K562 (cell line): ENCODE measurements at regions not wholly inside any gene's neighbourhood (a gene's known extent, or its start where the extent isn't known, plus 50 kb on each side); places are given as distances from the start of the nearest gene placed in this dataset.
A peak's percentile ranks its signal among the peaks of the same experiment; 100 is the strongest.

Experiments
- ATAC-seq: fragments of 200-7000 bp; cut with Tn5 transposase; 3 replicates; pipeline ENCODE4 v1.9.1; 2020; ENCODE audit warnings: moderate library complexity
- BruUV-seq: library from RNA; stranded (reverse); fragments of 400-500 nt; replicated peaks from 2 replicates; lab custom pipeline; 2021; lab: Mats Ljungman, UMichigan
- CTCF ChIA-PET: fragments of 300-600 bp; formaldehyde crosslinking; extraction: SDS; loops from one replicate; lab custom pipeline; 2021; ENCODE audit warnings: low intra/inter-chr PET ratio; lab: Yijun Ruan, JAX
- POLR2A ChIA-PET: fragments of 300-600, 350-650 bp; sonication (Branson Sonifier 250); formaldehyde crosslinking; extraction: SDS; loops from one replicate; lab custom pipeline; 2021; ENCODE audit warnings: antibody characterized with exemption, inconsistent platforms; lab: Yijun Ruan, JAX
- DNase-seq, 4 experiments: peaks; one replicate each; pipeline versions ENCODE4 v3.0.0 to v3.0.0-alpha.2; 2011 to 2018; ENCODE audit warnings: low spot score in 3 of 4, mixed read lengths in 3 of 4; ENCODE audit errors: extremely low read depth in 1 of 4
- FAIRE-seq: peaks from 2 replicates; lab custom pipeline; 2011; peaks lifted over from hg19 to GRCh38; lab: Jason Lieb, UNC
- H2AFZ ChIP-seq: 2 replicates; pipeline ENCODE4 v1.6.0; 2011; ENCODE audit warnings: low read depth, low read length, control low read depth, inconsistent platforms
- H3K27ac ChIP-seq: fragments of 200-600 bp; 3 replicates; pipeline ENCODE4 v1.8.0; 2011; ENCODE audit warnings: low read depth, mild to moderate bottlenecking, control low read depth, inconsistent platforms, low read length, moderate library complexity, mixed read lengths; ENCODE audit errors: extremely low read depth
- H3K27me3 ChIP-seq, 2 experiments: fragments of 300-600 bp in 1 of 2; 2 replicates in 1 of 2; 3 replicates in 1 of 2; pipeline versions ENCODE4 v1.6.0 to v1.8.0; 2011; ENCODE audit warnings: inconsistent platforms in 2 of 2, low read length in 2 of 2, mild to moderate bottlenecking in 1 of 2, mixed read lengths in 1 of 2, moderate library complexity in 1 of 2; ENCODE audit not compliant: control insufficient read depth in 2 of 2, insufficient read depth in 2 of 2
- H3K36me3 ChIP-seq: fragments of 300-600 bp; 3 replicates; pipeline ENCODE4 v1.8.0; 2011; ENCODE audit warnings: mild to moderate bottlenecking, low read length, inconsistent platforms; ENCODE audit not compliant: control insufficient read depth, insufficient read depth
- H3K4me1 ChIP-seq, 2 experiments: fragments of 200-600 bp in 1 of 2; replicated peaks in 1 of 2; 2 replicates in 1 of 2; 3 replicates in 1 of 2; pipeline versions ENCODE4 v1.5.1 to v1.8.0; 2011; ENCODE audit warnings: inconsistent platforms in 2 of 2, low read length in 2 of 2, mild to moderate bottlenecking in 1 of 2, mixed read lengths in 1 of 2, moderate library complexity in 1 of 2; ENCODE audit not compliant: control insufficient read depth in 2 of 2, insufficient read depth in 2 of 2
- H3K4me2 ChIP-seq: 2 replicates; pipeline ENCODE4 v1.6.1; 2011; ENCODE audit warnings: low read length, control low read depth, inconsistent platforms, mixed read lengths; ENCODE audit not compliant: insufficient read depth
- H3K4me3 ChIP-seq: fragments of 200-600 bp; sonication (generic), shearing (Covaris generic); 2 replicates; pipeline ENCODE4 v1.5.1; 2016; ENCODE audit warnings: control low read depth, inconsistent platforms
- H3K79me2 ChIP-seq: fragments of 200-600 bp; 3 replicates; pipeline ENCODE4 v1.8.0; 2011; ENCODE audit warnings: low read length, inconsistent platforms; ENCODE audit not compliant: control insufficient read depth, insufficient read depth
- H3K9ac ChIP-seq, 2 experiments: 2 replicates each; pipeline versions ENCODE4 v1.6.0 to v1.6.1; 2011; ENCODE audit warnings: low read depth in 2 of 2, low read length in 2 of 2, control low read depth in 1 of 2, inconsistent platforms in 1 of 2, mild to moderate bottlenecking in 1 of 2, mixed read lengths in 1 of 2; ENCODE audit not compliant: insufficient read depth in 1 of 2
- H3K9me1 ChIP-seq: one replicate; pipeline ENCODE4 v1.6.0; 2011; ENCODE audit warnings: inconsistent platforms, mild to moderate bottlenecking, low read length, moderate library complexity; ENCODE audit not compliant: control insufficient read depth, insufficient read depth
- H3K9me3 ChIP-seq: replicated peaks from 2 replicates; pipeline ENCODE4 v1.5.1; 2011; ENCODE audit warnings: low read depth, low read length, inconsistent platforms; ENCODE audit not compliant: control insufficient read depth, insufficient read depth
- H4K20me1 ChIP-seq: replicated peaks from 2 replicates; pipeline ENCODE4 v1.6.1; 2011; ENCODE audit warnings: low read length, inconsistent platforms, mixed read lengths; ENCODE audit not compliant: control insufficient read depth, insufficient read depth
- C11orf30 ChIP-seq: fragments of 450-650 bp; IDR thresholded peaks from 2 replicates; pipeline ENCODE4 v1.6.1; 2016; ENCODE audit warnings: low read depth, mild to moderate bottlenecking
- DPF2 ChIP-seq: fragments of 450-650 bp; IDR thresholded peaks from 2 replicates; pipeline ENCODE4 v1.6.1; 2016
- FOSL1 ChIP-seq: fragments of 200-800 bp; sonication (Bioruptor generic); conservative IDR thresholded peaks from 2 replicates; pipeline ENCODE4 v1.6.1; 2016; ENCODE audit warnings: missing genetic modification characterization, missing compliant biosample characterization
- HDAC1 ChIP-seq, 2 experiments: fragments of 450-650 bp; IDR thresholded peaks; 2 replicates each; pipeline ENCODE4 v1.6.1; 2016 to 2017; ENCODE audit warnings: inconsistent platforms in 1 of 2, mild to moderate bottlenecking in 1 of 2, moderate library complexity in 1 of 2
- HLTF ChIP-seq: fragments of 450-650 bp; IDR thresholded peaks from 2 replicates; pipeline ENCODE4 v1.6.1; 2016
- JUND ChIP-seq, 2 experiments: IDR thresholded peaks; 2 replicates in 1 of 2; 3 replicates in 1 of 2; pipeline ENCODE4 v1.6.1; 2011; ENCODE audit warnings: borderline replicate concordance in 2 of 2, low read depth in 2 of 2, low read length in 2 of 2, improper control_type of control experiment in 1 of 2, missing biosample characterization in 1 of 2, missing genetic modification characterization in 1 of 2, missing genetic modification reagents in 1 of 2
- L3MBTL2 ChIP-seq: fragments of 450-650 bp; IDR thresholded peaks from 2 replicates; pipeline ENCODE4 v1.6.1; 2016; ENCODE audit warnings: mild to moderate bottlenecking, moderate library complexity
- MAFG ChIP-seq: fragments of 450-650 bp; conservative IDR thresholded peaks from 2 replicates; pipeline ENCODE4 v1.6.1; 2016; ENCODE audit warnings: missing genetic modification characterization, missing compliant biosample characterization
- MYBL2 ChIP-seq, 2 experiments: fragments of 450-650 bp in 1 of 2; sonication (generic) in 1 of 2; formaldehyde crosslinking in 1 of 2; IDR thresholded peaks; 2 replicates each; pipeline versions ENCODE4 v1.6.1 to v1.8.1; 2017 to 2022; ENCODE audit warnings: borderline replicate concordance in 1 of 2, inconsistent platforms in 1 of 2, low read depth in 1 of 2, mild to moderate bottlenecking in 1 of 2, missing genetic modification reagents in 1 of 2, moderate library complexity in 1 of 2
- RAD21 ChIP-seq, 2 experiments: fragments of 250-450 bp in 1 of 2; fragments of 450-650 bp in 1 of 2; sonication (Bioruptor Pico) in 1 of 2; formaldehyde crosslinking in 1 of 2; IDR thresholded peaks in 1 of 2; conservative IDR thresholded peaks in 1 of 2; 2 replicates each; pipeline versions ENCODE4 v1.4.0 to v1.8.0; 2020 to 2022; ENCODE audit warnings: mild to moderate bottlenecking in 2 of 2, moderate library complexity in 1 of 2
- SIX5 ChIP-seq, 2 experiments: IDR thresholded peaks; 2 replicates each; pipeline ENCODE4 v1.6.1; 2011; ENCODE audit warnings: low read length in 2 of 2, borderline replicate concordance in 1 of 2, low read depth in 1 of 2, mild to moderate bottlenecking in 1 of 2, moderate library complexity in 1 of 2; ENCODE audit not compliant: insufficient read depth in 1 of 2
- SMAD2 ChIP-seq: fragments of 150-350 bp; IDR thresholded peaks from 2 replicates; pipeline ENCODE4 v1.6.1; 2014; ENCODE audit warnings: low read depth, mild to moderate bottlenecking, low read length
- SMARCA4 ChIP-seq: fragments of 450-650 bp; IDR thresholded peaks from 2 replicates; pipeline ENCODE4 v1.6.1; 2016
- SMARCE1 ChIP-seq: fragments of 450-650 bp; IDR thresholded peaks from 2 replicates; pipeline ENCODE4 v1.7.1; 2016; ENCODE audit warnings: mild to moderate bottlenecking
- SOX6 ChIP-seq: fragments of 450-650 bp; IDR thresholded peaks from 2 replicates; pipeline ENCODE4 v1.6.1; 2014; ENCODE audit warnings: mild to moderate bottlenecking
- SPI1 ChIP-seq: IDR thresholded peaks from 2 replicates; pipeline ENCODE4 v1.6.1; 2011; ENCODE audit warnings: low read depth, low read length, control low read depth, borderline replicate concordance
- SREBF1 ChIP-seq: fragments of 150-350 bp; IDR thresholded peaks from 2 replicates; pipeline ENCODE4 v1.6.1; 2014; ENCODE audit warnings: antibody characterized with exemption, low read depth, low read length, borderline replicate concordance
- ZEB2 ChIP-seq: fragments of 450-650 bp; IDR thresholded peaks from 2 replicates; pipeline ENCODE4 v1.6.1; 2016
- ZNF184 ChIP-seq: sonication (generic); formaldehyde crosslinking; IDR thresholded peaks from 2 replicates; pipeline ENCODE4 v1.5.0; 2020; ENCODE audit warnings: missing genetic modification reagents
- ZNF695 ChIP-seq: fragments of 450-650 bp; formaldehyde crosslinking; IDR thresholded peaks from 2 replicates; pipeline ENCODE4 v1.4.0; 2020; ENCODE audit warnings: mild to moderate bottlenecking, moderate library complexity
- WGBS: fragments of 100-300 bp; shearing (Covaris generic); methylation state at CpG from one replicate; pipeline ENCODE4 v1.1.6; 2016; ENCODE audit warnings: low coverage, mixed read lengths; ENCODE audit not compliant: insufficient coverage; ENCODE audit errors: missing lambda C conversion rate; 5-methylcytosine and 5-hydroxymethylcytosine counted together
- in situ Hi-C: fragments of 300-500 bp; cut with MboI; formaldehyde crosslinking; loops from 4 replicates; pipeline ENCODE4 v1.15.0; 2018; ENCODE audit warnings: inconsistent platforms, mixed read lengths
- intact Hi-C: fragments of 100-400 bp; cut with micrococcal nuclease; formaldehyde crosslinking; loops from 2 replicates; pipeline ENCODE4 v1.14.2; 2022
- TF ChIP-seq, protein P1 (sequence below): sonication (generic); IDR thresholded peaks from 2 replicates; pipeline ENCODE4 v1.6.1; 2016

DNA sequence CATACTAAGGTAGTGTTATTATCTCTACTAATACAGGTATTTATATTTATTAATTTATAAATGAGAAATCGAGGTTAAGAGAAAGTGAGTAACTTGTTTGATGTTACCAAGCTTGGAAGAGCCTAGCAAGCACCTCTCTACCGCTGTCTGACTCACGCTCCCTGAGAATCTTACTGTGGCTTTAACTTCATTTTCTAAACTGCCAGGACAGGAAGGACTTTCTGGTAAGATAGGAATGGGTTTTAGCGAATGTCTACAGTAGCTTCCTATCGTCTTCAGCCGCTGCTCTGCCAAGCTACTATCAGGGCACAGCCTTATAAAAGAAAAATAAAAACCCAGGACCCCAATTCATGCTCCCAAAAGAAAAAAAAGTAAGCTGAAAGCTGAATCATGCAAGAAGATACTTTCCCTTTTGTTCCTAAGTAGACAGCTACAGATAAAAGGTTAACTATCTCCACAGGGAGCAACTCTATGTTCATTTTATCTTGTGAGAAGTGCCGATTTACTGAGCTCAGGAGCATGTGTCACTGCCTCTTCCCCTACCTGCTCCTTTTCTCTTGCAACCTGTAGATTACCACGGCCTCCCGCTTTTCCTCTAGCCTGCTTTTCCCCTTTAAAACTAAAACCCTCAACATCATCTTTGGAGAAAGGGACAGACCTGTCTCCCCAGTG lies 60.2 kb downstream of the THNSL1 start:
- peak; percentile 31; the same call in 1 of the 3 replicates for ATAC-seq
- H3K4me1 ChIP-seq, result peaks cover 0 to 14% of the 10 kb centered on the region in 2 experiments; a peak in 2 of 5 replicates
- H3K79me2 ChIP-seq, result no peaks in the 10 kb centered on the region
- no peak overlapping the region for H3K4me3 ChIP-seq
- TF ChIP-seq SMAD2 (no peak), FOSL1 (tag) (peak; percentile 49), HDAC1 (IDR thresholded peaks at IDR 0.05) (peak in 1 of 2 experiments; percentile 60; a peak in 1 of 4 replicates), RAD21 (CRISPR knock-in tag; conservative IDR thresholded peaks at IDR 0.05 in 1 of 2, IDR thresholded peaks at IDR 0.05 in 1 of 2) (0 out of 4 replicates have a peak, but pooled peaks of 1 of the 2 experiments have one; percentile 11), SMARCE1 (0 out of 2 replicates have a peak, but pooled peaks have one; percentile 34), JUND (IDR thresholded peaks at IDR 0.05; ENCODE audit: borderline replicate concordance, low read depth, low read length) (0 out of 2 replicates have a peak, but pooled peaks have one; percentile 4), JUND (tag; IDR thresholded peaks at IDR 0.05; ENCODE audit: borderline replicate concordance, low read depth, low read length) (no peak), SOX6 (peak; percentile 30; the same call in 1 of the 2 replicates), SIX5 (IDR thresholded peaks at IDR 0.05; ENCODE audit: borderline replicate concordance in 1 of 2, insufficient read depth in 1 of 2, low read depth in 1 of 2, low read length in 2 of 2) (no peak), HLTF (no peak), C11orf30 (no peak), SMARCA4 (peak; percentile 27; the same call in 1 of the 2 replicates), MAFG (tag) (peak; percentile 26; the same call in 1 of the 2 replicates), L3MBTL2 (0 out of 2 replicates have a peak, but pooled peaks have one; percentile 9), DPF2 (peak; percentile 43), SPI1 (no peak), SREBF1 (no peak), ZNF695 (CRISPR knock-in tag) (no peak), ZNF184 (CRISPR knock-in tag) (no peak), MYBL2 (IDR thresholded peaks at IDR 0.05; ENCODE audit: low read depth) (no peak), MYBL2 (CRISPR knock-in tag; IDR thresholded peaks at IDR 0.05; ENCODE audit: borderline replicate concordance) (no peak), ZEB2 (peak; percentile 51; the same call in 1 of the 2 replicates)
- TF ChIP-seq, protein P1, sequence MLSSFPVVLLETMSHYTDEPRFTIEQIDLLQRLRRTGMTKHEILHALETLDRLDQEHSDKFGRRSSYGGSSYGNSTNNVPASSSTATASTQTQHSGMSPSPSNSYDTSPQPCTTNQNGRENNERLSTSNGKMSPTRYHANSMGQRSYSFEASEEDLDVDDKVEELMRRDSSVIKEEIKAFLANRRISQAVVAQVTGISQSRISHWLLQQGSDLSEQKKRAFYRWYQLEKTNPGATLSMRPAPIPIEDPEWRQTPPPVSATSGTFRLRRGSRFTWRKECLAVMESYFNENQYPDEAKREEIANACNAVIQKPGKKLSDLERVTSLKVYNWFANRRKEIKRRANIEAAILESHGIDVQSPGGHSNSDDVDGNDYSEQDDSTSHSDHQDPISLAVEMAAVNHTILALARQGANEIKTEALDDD, result 0 out of 2 replicates have a peak, but pooled peaks have one; percentile 50
- TF ChIP-seq, all 486 proteins: peak for 12
- intact Hi-C loops (loop anchor here (1.0 kb wide), 2 partner anchors 28 to 433 kb away; no protein-coding TSS in a partner anchor), in situ Hi-C loops (no loop called here)
- FAIRE-seq (peak; percentile 11), DNase-seq (peak in 2 of 4 experiments; percentile 30 to 52)
- ChIA-PET CTCF (no interaction called here), POLR2A (interaction anchor here (0.5 to 0.7 kb wide), 2 partner anchors 14 to 123 kb away, joined by 3 to 4 read pairs; no protein-coding TSS in a partner anchor)
- no peaks in the 10 kb centered on the region for H4K20me1 ChIP-seq
- H3K9me1 ChIP-seq, result no peaks in the 10 kb centered on the region
- 11% methylated on average over 9 of the region's 9 CpGs for WGBS
- H3K27me3 ChIP-seq, result no peaks in the 10 kb centered on the region
- peak overlapping the region; percentile 82 for H2AFZ ChIP-seq
- peak overlapping the region; percentile 42; the same call in 1 of the 3 replicates for H3K27ac ChIP-seq
- no TSS peak for BruUV-seq
- H3K9ac ChIP-seq, result peak overlapping the region in 1 of 2 experiments; percentile 19; a peak in 1 of 4 replicates
- H3K36me3 ChIP-seq, result no peaks in the 10 kb centered on the region
- peak overlapping the region; percentile 34 for H3K4me2 ChIP-seq
- H3K9me3 ChIP-seq, result no peaks in the 10 kb centered on the region
